Ishikawa (cell line): ENCODE measurements at regions not wholly inside any gene's neighbourhood (a gene's known extent, or its start where the extent isn't known, plus 50 kb on each side); places are given as distances from the start of the nearest gene placed in this dataset.

Experiments
- FOXM1 ChIP-seq: IDR thresholded peaks from 2 replicates; pipeline ENCODE4 v1.6.1; 2012; ENCODE audit warnings: low read depth, borderline replicate concordance
- TCF12 ChIP-seq: IDR thresholded peaks from 2 replicates; pipeline ENCODE4 v1.6.1; 2012; ENCODE audit warnings: low read depth
- TF ChIP-seq, protein P1 (sequence below): IDR thresholded peaks from 2 replicates; pipeline ENCODE4 v1.6.1; 2012; ENCODE audit warnings: low read depth, mild to moderate bottlenecking

DNA sequence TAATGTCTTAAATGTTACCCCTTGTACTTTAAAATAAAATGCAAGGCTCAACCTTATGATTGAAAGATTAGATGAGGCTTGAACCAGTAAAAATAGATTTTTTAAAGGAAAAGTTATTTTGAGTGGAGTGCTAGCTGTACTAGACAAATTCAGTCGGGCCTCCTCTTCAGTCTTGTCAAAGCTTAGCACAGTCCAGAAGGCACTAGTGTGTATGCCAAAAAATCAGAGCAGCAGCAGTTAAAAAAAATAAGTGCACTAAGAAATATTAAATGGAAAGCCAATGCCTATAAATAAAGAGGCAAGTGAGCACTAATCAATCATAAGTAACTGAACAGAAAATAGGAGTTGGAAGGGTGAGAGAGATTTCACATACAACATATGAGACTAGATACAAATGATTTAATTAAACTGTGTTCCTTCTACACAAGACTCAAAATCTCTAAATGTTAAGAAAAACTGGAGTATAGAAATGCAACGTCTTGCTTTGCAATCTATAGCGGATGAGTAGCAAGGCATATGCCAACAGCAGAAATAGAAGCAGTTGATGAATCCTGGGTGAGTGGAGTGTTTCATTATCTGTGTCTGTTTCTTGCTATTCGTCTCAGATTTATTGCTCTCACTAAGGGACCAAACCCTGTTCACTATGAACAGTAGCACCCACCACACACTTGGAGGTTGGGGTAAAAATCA is 172.1 kb downstream of the ETNK1 start:
- TF ChIP-seq, protein P1, sequence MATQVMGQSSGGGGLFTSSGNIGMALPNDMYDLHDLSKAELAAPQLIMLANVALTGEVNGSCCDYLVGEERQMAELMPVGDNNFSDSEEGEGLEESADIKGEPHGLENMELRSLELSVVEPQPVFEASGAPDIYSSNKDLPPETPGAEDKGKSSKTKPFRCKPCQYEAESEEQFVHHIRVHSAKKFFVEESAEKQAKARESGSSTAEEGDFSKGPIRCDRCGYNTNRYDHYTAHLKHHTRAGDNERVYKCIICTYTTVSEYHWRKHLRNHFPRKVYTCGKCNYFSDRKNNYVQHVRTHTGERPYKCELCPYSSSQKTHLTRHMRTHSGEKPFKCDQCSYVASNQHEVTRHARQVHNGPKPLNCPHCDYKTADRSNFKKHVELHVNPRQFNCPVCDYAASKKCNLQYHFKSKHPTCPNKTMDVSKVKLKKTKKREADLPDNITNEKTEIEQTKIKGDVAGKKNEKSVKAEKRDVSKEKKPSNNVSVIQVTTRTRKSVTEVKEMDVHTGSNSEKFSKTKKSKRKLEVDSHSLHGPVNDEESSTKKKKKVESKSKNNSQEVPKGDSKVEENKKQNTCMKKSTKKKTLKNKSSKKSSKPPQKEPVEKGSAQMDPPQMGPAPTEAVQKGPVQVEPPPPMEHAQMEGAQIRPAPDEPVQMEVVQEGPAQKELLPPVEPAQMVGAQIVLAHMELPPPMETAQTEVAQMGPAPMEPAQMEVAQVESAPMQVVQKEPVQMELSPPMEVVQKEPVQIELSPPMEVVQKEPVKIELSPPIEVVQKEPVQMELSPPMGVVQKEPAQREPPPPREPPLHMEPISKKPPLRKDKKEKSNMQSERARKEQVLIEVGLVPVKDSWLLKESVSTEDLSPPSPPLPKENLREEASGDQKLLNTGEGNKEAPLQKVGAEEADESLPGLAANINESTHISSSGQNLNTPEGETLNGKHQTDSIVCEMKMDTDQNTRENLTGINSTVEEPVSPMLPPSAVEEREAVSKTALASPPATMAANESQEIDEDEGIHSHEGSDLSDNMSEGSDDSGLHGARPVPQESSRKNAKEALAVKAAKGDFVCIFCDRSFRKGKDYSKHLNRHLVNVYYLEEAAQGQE: no peak
- TF ChIP-seq FOXM1: no peak
- TF ChIP-seq TCF12: no peak
